ENCODE measurements at regions not wholly inside any gene's neighbourhood (a gene's known extent, or its start where the extent isn't known, plus 50 kb on each side); places are given as distances from the start of the nearest gene placed in this dataset.

- Histone ChIP-seq H3K36me3 (ENCODE audit: control insufficient read depth in 2 of 4, insufficient read depth in 4 of 4, low read length in 3 of 4) (no peaks in the 10 kb centered on the region), H4K91ac (replicated peaks; ENCODE audit: insufficient read length, low read length) (no peak overlapping the region)
- TF ChIP-seq EZH2 (IDR thresholded peaks at IDR 0.05; ENCODE audit: low read depth, low read length, severe bottlenecking) (no peak), NANOG (IDR thresholded peaks at IDR 0.05; ENCODE audit: insufficient read depth, low read depth, low read length, poor library complexity, severe bottlenecking) (no peak), BCL11A (IDR thresholded peaks at IDR 0.05; ENCODE audit: low read depth in 2 of 2, low read length in 2 of 2) (no peak), EP300 (IDR thresholded peaks at IDR 0.05; ENCODE audit: borderline replicate concordance in 1 of 2, low read depth in 2 of 2, low read length in 2 of 2) (no peak), ATF3 (IDR thresholded peaks at IDR 0.05; ENCODE audit: insufficient read depth, low read depth, low read length) (no peak), HDAC6 (IDR thresholded peaks at IDR 0.05; ENCODE audit: low read depth, low read length) (no peak), CTCF (IDR thresholded peaks at IDR 0.05; ENCODE audit: control extremely low read depth in 1 of 3, insufficient read depth in 1 of 3, low read depth in 1 of 3, low read length in 3 of 3) (no peak), SIRT6 (IDR thresholded peaks at IDR 0.05; ENCODE audit: low read length) (no peak), KDM5A (IDR thresholded peaks at IDR 0.05; ENCODE audit: low read length) (no peak), MAX (IDR thresholded peaks at IDR 0.05) (no peak), TAF7 (optimal IDR thresholded peaks at IDR 0.05; ENCODE audit: borderline replicate concordance, low read depth, low read length) (no peak)
Measured at GRCh38 chr20:40494248-40494647, 194.8 kb downstream of the MAFB start.

More at GRCh38 chr20:40494248-40494647, 194.8 kb downstream of the MAFB start:
- Histone ChIP-seq H3K79me2 (ENCODE audit: control insufficient read depth in 1 of 2, insufficient read depth in 2 of 2, low read length in 2 of 2) (no peaks in the 10 kb centered on the region), H4K5ac (ENCODE audit: insufficient read length, low read depth, low read length) (no peak overlapping the region), H4K20me1 (replicated peaks in 1 of 2; ENCODE audit: control insufficient read depth in 1 of 2, insufficient read depth in 2 of 2, low read length in 2 of 2) (no peaks in the 10 kb centered on the region), H3K9me3 (ENCODE audit: insufficient read depth in 2 of 2, low read depth in 1 of 2, low read length in 1 of 2) (no peaks in the 10 kb centered on the region), H2BK12ac (ENCODE audit: low read depth, low read length) (no peak overlapping the region), H3K27ac (ENCODE audit: low read depth, low read length) (no peak overlapping the region), H3K79me1 (ENCODE audit: low read depth, low read length) (no peaks in the 10 kb centered on the region), H2BK20ac (ENCODE audit: low read length) (no peak overlapping the region), H3K56ac (replicated peaks; ENCODE audit: insufficient read length, low read depth, low read length) (no peak overlapping the region), H3K9ac (replicated peaks in 1 of 4; ENCODE audit: extremely low read depth in 1 of 4, low read depth in 3 of 4, low read length in 3 of 4) (no peak overlapping the region), H3K4ac (replicated peaks; ENCODE audit: insufficient read length, low read depth, low read length) (no peak overlapping the region), H3K23ac (ENCODE audit: insufficient read length) (no peak overlapping the region), H3K14ac (ENCODE audit: insufficient read length) (no peak overlapping the region), H3K4me2 (ENCODE audit: insufficient read depth in 1 of 2, low read depth in 2 of 2, low read length in 2 of 2) (no peak overlapping the region), H3K27me3 (replicated peaks in 1 of 4; ENCODE audit: control insufficient read depth in 3 of 4, extremely low read depth in 1 of 4, insufficient read depth in 3 of 4, low read length in 3 of 4) (no peaks in the 10 kb centered on the region), H3K4me1 (replicated peaks in 1 of 4; ENCODE audit: control insufficient read depth in 3 of 4, insufficient read depth in 4 of 4, low read length in 3 of 4) (no peaks in the 10 kb centered on the region; a peak in 2 of 7 replicates), H3K4me3 (ENCODE audit: extremely low read depth in 1 of 4, insufficient read depth in 2 of 4, low read depth in 3 of 4, low read length in 4 of 4) (no peak overlapping the region), H2AFZ (ENCODE audit: low read length) (no peak overlapping the region), H4K8ac (ENCODE audit: extremely low read depth, insufficient read depth, low read length) (no peak overlapping the region), H3K23me2 (ENCODE audit: low read depth, low read length) (no peaks in the 10 kb centered on the region), H2AK5ac (ENCODE audit: low read depth, low read length) (no peak overlapping the region), H2BK5ac (ENCODE audit: low read depth, low read length) (no peak overlapping the region), H3K18ac (ENCODE audit: extremely low read depth, low read length) (no peak overlapping the region), H2BK15ac (ENCODE audit: low read length) (no peak overlapping the region), H2BK120ac (replicated peaks; ENCODE audit: low read depth, low read length) (no peak overlapping the region)
- FAIRE-seq (no peak), DNase-seq (ENCODE audit: low read depth in 1 of 2, low spot score in 2 of 2) (no peak)
- ChIA-PET POLR2A (ENCODE audit: partially characterized antibody) (no interaction called here), CTCF (ENCODE audit: partially characterized antibody) (interaction anchor here (0.5 kb wide), 1 partner anchor 760 kb away, joined by 3 read pairs; no protein-coding TSS in a partner anchor)
- WGBS, 2 experiments (ENCODE audit: extremely low coverage in 1 of 2, insufficient coverage in 1 of 2, insufficient read length in 1 of 2, insufficient replicate concordance in 2 of 2, low coverage in 1 of 2, low lambda C conversion rate in 2 of 2, missing lambda C conversion rate in 1 of 2), result 87% methylated on average over 3 of the region's 3 CpGs; no CpG with 5 or more reads in 1 of the 2 experiments
